ENCODE measurements at regions not wholly inside any gene's neighbourhood (a gene's known extent, or its start where the extent isn't known, plus 50 kb on each side); places are given as distances from the start of the nearest gene placed in this dataset.

DNA sequence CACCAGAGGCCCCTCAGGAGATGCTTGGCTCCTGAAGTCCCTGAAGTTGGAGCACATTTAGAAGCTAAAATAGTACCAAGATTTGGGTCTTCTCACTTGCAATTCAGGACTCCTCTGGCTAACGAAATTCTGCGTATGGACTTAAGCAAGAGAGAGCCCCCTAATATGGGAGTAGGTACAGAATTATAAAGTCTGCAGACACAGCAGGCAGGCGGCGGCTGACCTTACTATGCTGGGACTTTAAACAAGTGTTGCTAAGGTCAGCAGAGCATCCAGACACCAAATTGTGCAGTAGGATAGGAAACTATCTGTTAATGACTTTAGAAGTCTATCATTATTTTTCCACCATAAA is 104.5 kb upstream of the PDE4B start:
- TF ChIP-seq, protein P1, sequence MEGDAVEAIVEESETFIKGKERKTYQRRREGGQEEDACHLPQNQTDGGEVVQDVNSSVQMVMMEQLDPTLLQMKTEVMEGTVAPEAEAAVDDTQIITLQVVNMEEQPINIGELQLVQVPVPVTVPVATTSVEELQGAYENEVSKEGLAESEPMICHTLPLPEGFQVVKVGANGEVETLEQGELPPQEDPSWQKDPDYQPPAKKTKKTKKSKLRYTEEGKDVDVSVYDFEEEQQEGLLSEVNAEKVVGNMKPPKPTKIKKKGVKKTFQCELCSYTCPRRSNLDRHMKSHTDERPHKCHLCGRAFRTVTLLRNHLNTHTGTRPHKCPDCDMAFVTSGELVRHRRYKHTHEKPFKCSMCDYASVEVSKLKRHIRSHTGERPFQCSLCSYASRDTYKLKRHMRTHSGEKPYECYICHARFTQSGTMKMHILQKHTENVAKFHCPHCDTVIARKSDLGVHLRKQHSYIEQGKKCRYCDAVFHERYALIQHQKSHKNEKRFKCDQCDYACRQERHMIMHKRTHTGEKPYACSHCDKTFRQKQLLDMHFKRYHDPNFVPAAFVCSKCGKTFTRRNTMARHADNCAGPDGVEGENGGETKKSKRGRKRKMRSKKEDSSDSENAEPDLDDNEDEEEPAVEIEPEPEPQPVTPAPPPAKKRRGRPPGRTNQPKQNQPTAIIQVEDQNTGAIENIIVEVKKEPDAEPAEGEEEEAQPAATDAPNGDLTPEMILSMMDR (IDR thresholded peaks at IDR 0.05), result no peak

DNA sequence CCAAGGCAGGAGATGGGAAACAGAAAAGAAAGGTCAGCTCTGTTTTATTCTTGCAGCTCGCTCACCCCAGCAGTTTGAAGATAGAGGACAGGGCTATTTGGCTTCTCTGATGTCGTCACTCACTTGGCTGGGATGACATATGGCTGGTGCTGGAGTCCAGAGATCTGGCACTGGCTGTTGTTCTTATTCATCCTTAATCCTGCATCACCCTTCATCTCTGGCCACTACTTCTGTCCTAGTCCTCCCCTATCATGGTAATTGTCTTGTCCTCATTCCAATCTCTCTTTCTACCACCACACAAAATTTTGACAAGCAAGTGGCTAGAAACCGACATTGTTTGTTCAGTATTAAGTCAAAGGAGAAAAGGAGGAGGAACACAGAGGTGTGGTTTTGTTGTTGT is 103.8 kb upstream of the PDE4B start:
- TF ChIP-seq, protein P1 (IDR thresholded peaks at IDR 0.05), result no peak

DNA sequence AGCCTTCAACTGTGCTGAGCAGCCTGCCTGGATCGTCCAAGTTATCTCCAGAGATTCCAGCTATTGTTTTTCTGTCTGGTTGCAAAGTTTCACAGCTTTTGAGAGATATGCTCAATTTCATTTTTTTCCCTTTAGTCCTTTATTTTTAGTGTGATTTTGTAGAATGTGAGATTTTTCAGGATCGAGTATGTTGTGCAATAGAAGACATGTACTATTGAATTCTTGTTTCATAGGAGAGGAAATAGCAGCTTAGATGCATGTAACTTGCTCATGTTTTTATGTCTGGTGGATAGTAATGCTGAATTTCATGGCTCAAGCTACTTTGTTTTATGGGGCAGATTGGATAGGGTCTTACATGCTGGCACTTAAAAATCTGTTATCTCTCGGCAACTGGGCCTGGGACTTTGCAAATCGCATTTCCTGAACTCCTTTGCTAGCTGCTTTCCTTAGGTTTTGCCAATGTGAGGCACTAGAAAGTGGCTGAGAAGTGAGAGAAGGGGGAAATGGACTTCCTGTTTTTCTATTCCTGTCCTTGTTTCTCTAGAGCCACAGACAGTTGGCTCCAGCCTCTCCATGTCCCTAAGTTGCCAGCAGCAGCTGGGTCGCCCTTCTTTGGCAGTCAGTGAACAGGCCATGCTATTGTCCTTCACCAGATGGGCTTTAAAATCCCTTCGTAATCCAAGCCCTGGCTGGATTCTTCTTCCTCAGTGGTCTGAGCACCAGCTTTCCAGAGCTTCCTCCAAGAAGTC is 101.4 kb upstream of the PDE4B start:
- TF ChIP-seq, protein P1 (IDR thresholded peaks at IDR 0.05), result no peak

DNA sequence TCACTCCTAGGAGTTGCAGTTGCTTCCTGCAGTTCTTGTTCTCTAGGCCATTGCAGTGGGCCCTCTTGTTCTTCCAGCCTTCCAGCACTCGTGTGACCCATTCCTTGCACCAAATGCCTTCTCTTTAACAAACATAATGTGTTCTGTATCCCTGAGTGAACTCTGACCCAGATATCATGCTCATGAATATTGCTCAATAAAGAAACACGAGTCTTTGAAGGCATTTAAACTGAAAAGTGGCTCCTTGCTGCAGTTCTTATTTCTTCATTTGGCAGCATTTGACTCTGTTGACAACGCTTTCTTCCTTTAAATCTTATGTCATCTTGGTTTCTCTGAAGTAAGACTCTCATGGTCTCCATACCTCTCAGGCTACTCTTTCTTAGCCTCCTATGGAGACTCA is 100.7 kb upstream of the PDE4B start:
- TF ChIP-seq, protein P1 (IDR thresholded peaks at IDR 0.05), result no peak

DNA sequence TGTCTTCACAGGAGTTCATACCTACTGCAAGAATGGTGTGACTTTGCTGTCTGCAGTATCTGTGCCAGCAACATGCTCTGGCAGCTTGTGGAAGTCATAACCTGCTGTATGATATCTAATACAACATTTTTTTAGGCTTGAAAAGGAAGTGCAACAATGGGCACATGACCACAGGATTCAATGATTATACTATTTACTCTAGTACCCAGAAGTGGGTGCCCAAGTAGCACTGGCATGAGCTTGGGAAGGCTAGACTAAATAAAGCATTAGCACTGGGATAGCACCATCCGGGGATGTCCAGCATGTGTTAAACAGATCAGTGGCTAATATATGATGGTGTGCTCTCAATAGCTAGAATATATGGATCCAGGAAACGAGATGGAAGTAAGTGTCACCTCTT is 98.6 kb upstream of the PDE4B start:
- TF ChIP-seq, protein P1 (IDR thresholded peaks at IDR 0.05), result no peak

DNA sequence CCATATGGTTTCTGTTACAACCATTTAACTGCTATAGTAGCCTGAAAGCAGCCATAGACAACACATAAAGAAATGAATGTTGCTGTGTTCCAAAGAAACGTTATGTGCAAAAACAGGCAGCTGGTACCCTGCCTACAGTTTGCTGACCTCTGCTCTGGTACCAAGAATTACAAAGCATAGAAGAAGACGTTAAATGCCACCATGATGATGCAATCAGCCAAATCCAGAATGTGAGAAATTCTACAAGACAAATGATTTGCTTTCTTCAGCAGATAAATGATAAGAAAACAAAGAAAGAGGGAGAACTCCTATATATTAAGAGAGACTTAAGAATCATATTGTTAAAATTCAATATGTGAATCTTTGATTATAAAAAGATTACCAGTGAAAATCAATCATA is 97.8 kb upstream of the PDE4B start:
- TF ChIP-seq, protein P1 (IDR thresholded peaks at IDR 0.05), result no peak

DNA sequence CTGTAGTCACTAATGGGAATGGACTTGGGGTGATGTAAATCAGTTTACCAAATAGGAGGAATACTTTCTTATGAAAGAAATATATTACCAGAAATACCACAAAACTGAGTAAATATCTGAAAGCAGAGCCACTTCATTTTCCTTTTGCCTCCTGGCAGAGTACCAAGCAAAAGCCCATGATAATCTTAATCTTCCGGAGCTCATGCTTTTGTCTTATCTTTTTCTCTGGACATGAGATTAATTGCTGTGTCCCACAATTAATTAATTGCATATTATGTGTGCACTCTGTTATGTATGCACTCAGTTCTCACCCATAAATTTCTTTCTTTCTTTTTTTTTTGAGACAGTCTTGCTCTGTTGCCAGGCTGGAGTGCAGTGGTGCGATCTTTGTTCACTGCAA is 94.1 kb upstream of the PDE4B start:
- TF ChIP-seq, protein P1 (IDR thresholded peaks at IDR 0.05), result no peak

DNA sequence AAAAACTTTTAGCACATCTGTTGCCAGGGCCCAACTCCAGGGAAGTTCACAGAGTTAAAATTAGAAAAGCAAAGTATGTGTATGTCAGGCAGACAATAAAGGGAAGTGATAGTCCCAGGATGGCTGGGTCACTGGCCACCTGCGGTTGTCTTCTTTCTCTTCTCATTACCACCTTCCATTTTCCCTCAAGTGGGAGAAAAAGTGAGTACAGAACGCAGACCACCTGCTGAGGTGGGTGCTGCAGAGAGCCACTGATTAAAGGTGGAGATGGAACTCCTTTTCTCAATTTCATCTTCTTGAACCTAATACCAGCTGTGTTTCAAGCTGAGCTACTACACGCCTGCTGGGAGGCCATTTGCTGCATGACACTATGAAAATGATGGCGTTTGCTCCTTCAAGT is 88.8 kb upstream of the PDE4B start:
- TF ChIP-seq, protein P1 (IDR thresholded peaks at IDR 0.05), result no peak

Measured in LNCAP (cell line).